NCI-H2196 treated with DMSO at 0.1 percent for 48 hours (cell line): ENCODE measurements at regions not wholly inside any gene's neighbourhood (a gene's known extent, or its start where the extent isn't known, plus 50 kb on each side); places are given as distances from the start of the nearest gene placed in this dataset.

Experiments used
- DNase-seq: peaks from one replicate; lab custom pipeline; 2025; ENCODE audit not compliant: unreplicated experiment; lab: John Stamatoyannopoulos, UW

- DNase-seq, result no peak
Measured at GRCh38 chrX:69028006-69028760, 137.1 kb downstream of the PJA1 start.

- no peak for DNase-seq
Measured at GRCh38 chrX:69027181-69028005, 137.9 kb downstream of the PJA1 start.

GRCh38 chrX:69025802-69026301 is 139.4 kb downstream of the PJA1 start:
- DNase-seq, result no peak

- DNase-seq, result peak; percentile 0
Measured at GRCh38 chrX:69024931-69025330, 140.3 kb downstream of the PJA1 start.

GRCh38 chrX:69024161-69024736 is 141.0 kb downstream of the PJA1 start:
- no peak for DNase-seq

- no peak for DNase-seq
Measured at GRCh38 chrX:69022430-69022829, 142.8 kb downstream of the PJA1 start.

- DNase-seq, result no peak
Measured at GRCh38 chrX:69021141-69021960, 143.9 kb downstream of the PJA1 start.

GRCh38 chrX:69020316-69020715 is 144.9 kb downstream of the PJA1 start:
- DNase-seq, result no peak

- DNase-seq, result no peak
Measured at GRCh38 chrX:69019073-69019890, 146.0 kb downstream of the PJA1 start.

GRCh38 chrX:69018416-69019072 is 146.7 kb downstream of the PJA1 start:
- DNase-seq, result no peak

GRCh38 chrX:69016293-69016941 is 148.8 kb downstream of the PJA1 start:
- DNase-seq, result no peak

GRCh38 chrX:69015564-69016292 is 149.5 kb downstream of the PJA1 start:
- DNase-seq, result no peak

GRCh38 chrX:69015156-69015555 is 150.1 kb downstream of the PJA1 start:
- DNase-seq, result no peak

- DNase-seq, result no peak
Measured at GRCh38 chrX:69014200-69014599, 151.1 kb downstream of the PJA1 start.

GRCh38 chrX:69010339-69010738 is 154.9 kb downstream of the PJA1 start:
- no peak for DNase-seq

- no peak for DNase-seq
Measured at GRCh38 chrX:69000877-69001276, 164.4 kb downstream of the PJA1 start.

GRCh38 chrX:68999931-69000330 is 165.3 kb downstream of the PJA1 start:
- DNase-seq, result no peak

- no peak for DNase-seq
Measured at GRCh38 chrX:68999356-68999755, 165.9 kb downstream of the PJA1 start.
